Endothelial cell of umbilical vein (primary cell): ENCODE measurements at regions not wholly inside any gene's neighbourhood (a gene's known extent, or its start where the extent isn't known, plus 50 kb on each side); places are given as distances from the start of the nearest gene placed in this dataset.

ENCODE experiments used
- BruUV-seq: library from RNA; stranded (reverse); fragments of 400-500 nt; replicated peaks from 2 replicates; lab custom pipeline; 2021; lab: Mats Ljungman, UMichigan
- CTCF ChIA-PET: fragments of 300-600, 350-600 bp; sonication (Branson Sonifier 250); formaldehyde crosslinking; loops from one replicate; lab custom pipeline; 2021; ENCODE audit warnings: antibody characterized with exemption, inconsistent platforms; lab: Charles Lee
- POLR2A ChIA-PET: fragments of 300-600, 350-600 bp; sonication (Branson Sonifier 250); formaldehyde crosslinking; loops from one replicate; lab custom pipeline; 2021; ENCODE audit warnings: antibody characterized with exemption, inconsistent platforms; lab: Charles Lee
- DNase-seq: peaks from one replicate; pipeline ENCODE4 v3.0.0-alpha.2; 2011; ENCODE audit warnings: low read depth, low spot score
- FAIRE-seq: peaks from 2 replicates; lab custom pipeline; 2011; peaks lifted over from hg19 to GRCh38; lab: Jason Lieb, UNC
- H2AFZ ChIP-seq: 2 replicates; pipeline ENCODE4 v1.6.0; 2012; ENCODE audit warnings: low read depth, low read length, control low read depth, inconsistent platforms
- H3K27ac ChIP-seq: 2 replicates; pipeline ENCODE4 v1.5.1; 2011; ENCODE audit warnings: low read depth, mild to moderate bottlenecking, control low read depth, low read length, moderate library complexity; ENCODE audit not compliant: insufficient read depth
- H3K27me3 ChIP-seq, 2 experiments: 2 replicates each; pipeline versions ENCODE4 v1.6.0 to v1.6.1; 2011; ENCODE audit warnings: low read length in 2 of 2, mixed read lengths in 1 of 2; ENCODE audit not compliant: control insufficient read depth in 2 of 2, insufficient read depth in 2 of 2
- H3K36me3 ChIP-seq, 2 experiments: 2 replicates in 1 of 2; 3 replicates in 1 of 2; pipeline ENCODE4 v1.5.1; 2011; ENCODE audit warnings: low read length in 2 of 2, mild to moderate bottlenecking in 1 of 2, moderate library complexity in 1 of 2; ENCODE audit not compliant: control insufficient read depth in 2 of 2, insufficient read depth in 2 of 2; ENCODE audit errors: extremely low read depth in 1 of 2
- H3K4me1 ChIP-seq: 3 replicates; pipeline ENCODE4 v1.5.1; 2011; ENCODE audit warnings: mild to moderate bottlenecking, low read length; ENCODE audit not compliant: control insufficient read depth, insufficient read depth; ENCODE audit errors: extremely low read depth
- H3K4me2 ChIP-seq: 2 replicates; pipeline ENCODE4 v1.6.1; 2011; ENCODE audit warnings: low read length, control low read depth, mixed read lengths; ENCODE audit not compliant: insufficient read depth
- H3K4me3 ChIP-seq, 3 experiments: fragments of 200-600 bp in 1 of 3; sonication (generic), shearing (Covaris generic) in 1 of 3; replicated peaks in 1 of 3; 2 replicates each; pipeline ENCODE4 v1.5.1; 2011 to 2016; ENCODE audit warnings: control low read depth in 3 of 3, low read length in 3 of 3, mild to moderate bottlenecking in 2 of 3, inconsistent platforms in 1 of 3, low read depth in 1 of 3, moderate library complexity in 1 of 3; ENCODE audit not compliant: insufficient read depth in 1 of 3
- H3K79me2 ChIP-seq: 2 replicates; pipeline ENCODE4 v1.6.0; 2012; ENCODE audit warnings: low read length, inconsistent platforms; ENCODE audit not compliant: control insufficient read depth, insufficient read depth
- H3K9ac ChIP-seq: replicated peaks from 2 replicates; pipeline ENCODE3; 2011; ENCODE audit warnings: low read length, control low read depth; ENCODE audit not compliant: insufficient read depth; ENCODE audit errors: extremely low read depth
- H3K9me1 ChIP-seq: replicated peaks from 3 replicates; pipeline ENCODE4 v1.6.0; 2011; ENCODE audit warnings: mild to moderate bottlenecking, low read length; ENCODE audit not compliant: control insufficient read depth, insufficient read depth; ENCODE audit errors: extremely low read depth
- H3K9me3 ChIP-seq: replicated peaks from 2 replicates; pipeline ENCODE4 v1.5.1; 2012; ENCODE audit warnings: low read length, inconsistent platforms; ENCODE audit not compliant: control insufficient read depth, insufficient read depth
- H4K20me1 ChIP-seq: replicated peaks from 2 replicates; pipeline ENCODE3; 2011; ENCODE audit warnings: mild to moderate bottlenecking, low read length; ENCODE audit not compliant: control insufficient read depth, insufficient read depth; ENCODE audit errors: extremely low read depth
- CTCF ChIP-seq, 2 donors: IDR thresholded peaks; 1 replicate in 1 of 2; 2 replicates in 1 of 2; pipeline ENCODE4 v1.5.1; 2011; ENCODE audit warnings: low read length in 2 of 2, mild to moderate bottlenecking in 2 of 2, moderate library complexity in 2 of 2, control low read depth in 1 of 2, inconsistent platforms in 1 of 2, low read depth in 1 of 2; ENCODE audit not compliant: insufficient read depth in 1 of 2; ENCODE audit errors: extremely low read depth in 1 of 2
- EZH2 ChIP-seq: IDR thresholded peaks from 2 replicates; pipeline ENCODE4 v1.6.1; 2012; ENCODE audit warnings: borderline replicate concordance, low read depth, mild to moderate bottlenecking, moderate library complexity, low read length, inconsistent platforms; ENCODE audit not compliant: severe bottlenecking
- FOS ChIP-seq: IDR thresholded peaks from 2 replicates; pipeline ENCODE4 v1.6.1; 2011; ENCODE audit warnings: mild to moderate bottlenecking, low read length, moderate library complexity, borderline replicate concordance; ENCODE audit not compliant: insufficient read depth
- GATA2 ChIP-seq: IDR thresholded peaks from 2 replicates; pipeline ENCODE4 v1.7.0; 2011; ENCODE audit warnings: low read depth, mild to moderate bottlenecking, moderate library complexity, mixed read lengths, low read length; ENCODE audit not compliant: insufficient read length, insufficient read depth
- JUN ChIP-seq: IDR thresholded peaks from 2 replicates; pipeline ENCODE4 v1.6.1; 2011; ENCODE audit warnings: borderline replicate concordance, low read depth; ENCODE audit not compliant: insufficient read length, insufficient read depth
- MAX ChIP-seq: IDR thresholded peaks from 2 replicates; pipeline ENCODE4 v1.6.1; 2011; ENCODE audit not compliant: insufficient read depth, insufficient read length
- MYC ChIP-seq: IDR thresholded peaks from one replicate; pipeline ENCODE4 v1.6.1; 2011; ENCODE audit warnings: mild to moderate bottlenecking, low read depth, low read length
- POLR2A ChIP-seq: IDR thresholded peaks from 2 replicates; pipeline ENCODE4 v1.6.1; 2012; ENCODE audit warnings: low read depth, mild to moderate bottlenecking, control low read depth, low read length
- POLR2AphosphoS5 ChIP-seq: IDR thresholded peaks from 2 replicates; pipeline ENCODE4 v1.6.1; 2012; ENCODE audit warnings: low read depth, mild to moderate bottlenecking, control low read depth, low read length, moderate library complexity; ENCODE audit not compliant: insufficient read depth
- dilution Hi-C: fragments of 300-500 bp; cut with MboI; formaldehyde crosslinking; loops from one replicate; pipeline ENCODE4 v1.15.0; 2019; ENCODE audit warnings: low sequenced_read_pairs; ENCODE audit not compliant: extremely low pct_ligation_motif_present
- intact Hi-C: fragments of 100-400 bp; cut with micrococcal nuclease; formaldehyde crosslinking; loops from one replicate; pipeline ENCODE4 v1.10.0; 2022

GRCh38 chr9:82563094-82563493, 499.8 kb downstream of the RASEF start:
- no peak overlapping the region for H3K4me3 ChIP-seq
- no peaks in the 10 kb centered on the region for H4K20me1 ChIP-seq
- no peaks in the 10 kb centered on the region for H3K9me1 ChIP-seq
- no peak overlapping the region for H3K9ac ChIP-seq
- dilution Hi-C loops = no loop called here
- BruUV-seq = no TSS peak
- H3K4me1 ChIP-seq = no peaks in the 10 kb centered on the region
- no peak overlapping the region for H2AFZ ChIP-seq
- H3K9me3 ChIP-seq = no peaks in the 10 kb centered on the region
- FAIRE-seq (no peak), DNase-seq (no peak)
- H3K27me3 ChIP-seq = no peaks in the 10 kb centered on the region
- no peaks in the 10 kb centered on the region for H3K36me3 ChIP-seq
- ChIA-PET POLR2A (no interaction called here), CTCF (no interaction called here)
- intact Hi-C loops = no loop called here
- no peak overlapping the region for H3K27ac ChIP-seq
- no peak overlapping the region for H3K4me2 ChIP-seq
- TF ChIP-seq CTCF (IDR thresholded peaks at IDR 0.05; ENCODE audit: extremely low read depth in 1 of 2, insufficient read depth in 1 of 2, low read depth in 1 of 2, low read length in 2 of 2) (no peak), POLR2AphosphoS5 (no peak), FOS (no peak), JUN (no peak), MYC (no peak), POLR2A (no peak), EZH2 (no peak), MAX (no peak), GATA2 (no peak)
- no peaks in the 10 kb centered on the region for H3K79me2 ChIP-seq
